PC-3 (cell line): ENCODE measurements at regions not wholly inside any gene's neighbourhood (a gene's known extent, or its start where the extent isn't known, plus 50 kb on each side); places are given as distances from the start of the nearest gene placed in this dataset.

Experiments
- EZH2 ChIP-seq: fragments of 300-600 bp; sonication (generic); IDR thresholded peaks from one replicate; pipeline ENCODE4 v1.6.1; 2017; ENCODE audit warnings: antibody characterized with exemption, mild to moderate bottlenecking, low read length; ENCODE audit not compliant: unreplicated experiment
- EZH2phosphoT487 ChIP-seq: fragments of 300-600 bp; sonication (generic); IDR thresholded peaks from 2 replicates; pipeline ENCODE4 v1.6.1; 2018; ENCODE audit warnings: mild to moderate bottlenecking, antibody characterized with exemption, low read length, borderline replicate concordance
- TF ChIP-seq, protein P1 (sequence below): fragments of 300-600 bp; sonication (generic); conservative IDR thresholded peaks from 2 replicates; pipeline ENCODE4 v1.5.1; 2017; ENCODE audit warnings: antibody characterized with exemption, low read depth, mild to moderate bottlenecking, low read length

DNA sequence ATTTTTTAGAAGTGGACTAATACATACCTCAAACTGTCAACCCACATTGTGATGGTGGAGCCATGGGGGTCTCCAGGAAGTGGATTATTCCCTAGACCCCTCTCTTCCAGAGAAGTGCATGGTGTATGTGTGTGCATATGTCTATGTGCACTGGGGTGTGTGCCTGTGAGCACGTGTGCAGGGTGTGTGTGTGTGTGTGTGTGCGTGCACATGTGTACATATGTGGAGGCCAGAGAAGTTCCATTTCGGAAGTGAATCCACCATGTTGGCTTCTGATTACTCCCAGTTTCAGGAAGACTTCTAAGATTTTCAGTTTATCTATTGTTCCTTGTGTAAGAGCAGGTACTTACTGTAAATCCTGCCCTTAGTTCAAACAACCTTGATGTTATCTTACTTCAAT is 208.5 kb upstream of the SULF2 start:
- TF ChIP-seq, protein P1, sequence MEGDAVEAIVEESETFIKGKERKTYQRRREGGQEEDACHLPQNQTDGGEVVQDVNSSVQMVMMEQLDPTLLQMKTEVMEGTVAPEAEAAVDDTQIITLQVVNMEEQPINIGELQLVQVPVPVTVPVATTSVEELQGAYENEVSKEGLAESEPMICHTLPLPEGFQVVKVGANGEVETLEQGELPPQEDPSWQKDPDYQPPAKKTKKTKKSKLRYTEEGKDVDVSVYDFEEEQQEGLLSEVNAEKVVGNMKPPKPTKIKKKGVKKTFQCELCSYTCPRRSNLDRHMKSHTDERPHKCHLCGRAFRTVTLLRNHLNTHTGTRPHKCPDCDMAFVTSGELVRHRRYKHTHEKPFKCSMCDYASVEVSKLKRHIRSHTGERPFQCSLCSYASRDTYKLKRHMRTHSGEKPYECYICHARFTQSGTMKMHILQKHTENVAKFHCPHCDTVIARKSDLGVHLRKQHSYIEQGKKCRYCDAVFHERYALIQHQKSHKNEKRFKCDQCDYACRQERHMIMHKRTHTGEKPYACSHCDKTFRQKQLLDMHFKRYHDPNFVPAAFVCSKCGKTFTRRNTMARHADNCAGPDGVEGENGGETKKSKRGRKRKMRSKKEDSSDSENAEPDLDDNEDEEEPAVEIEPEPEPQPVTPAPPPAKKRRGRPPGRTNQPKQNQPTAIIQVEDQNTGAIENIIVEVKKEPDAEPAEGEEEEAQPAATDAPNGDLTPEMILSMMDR = no peak
- no peak for TF ChIP-seq EZH2phosphoT487
- no peak for TF ChIP-seq EZH2
